ENCODE measurements at regions not wholly inside any gene's neighbourhood (a gene's known extent, or its start where the extent isn't known, plus 50 kb on each side); places are given as distances from the start of the nearest gene placed in this dataset.

GRCh38 chr12:113634982-113635381 is 163.3 kb upstream of the LHX5 start:
- Histone ChIP-seq H3K27me3 (peaks cover 3 to 49% (median 31%) of the 10 kb centered on the region in 3 donors), H3K4me3 (no peak overlapping the region), H3K36me3 (no peaks in the 10 kb centered on the region), H3K4me1 (no peaks in the 10 kb centered on the region), H3K9me3 (peaks cover 0 to 7% (median 2%) of the 10 kb centered on the region in 4 donors), H3K27ac (no peak overlapping the region)
- TF ChIP-seq EP300 (IDR thresholded peaks at IDR 0.05) (no peak), POLR2AphosphoS5 (IDR thresholded peaks at IDR 0.05) (no peak), CTCF (IDR thresholded peaks at IDR 0.05) (no peak), POLR2A (IDR thresholded peaks at IDR 0.05) (no peak)
- DNase-seq, result no peak
- intact Hi-C loops (cut with DNase I), result no loop called here
- 55 to 57% methylated on average over 8 of the region's 8 CpGs for WGBS, 2 donors

- H3K4me3 ChIP-seq, result no peak overlapping the region
- TF ChIP-seq POLR2AphosphoS5 (IDR thresholded peaks at IDR 0.05) (no peak), EP300 (IDR thresholded peaks at IDR 0.05) (no peak), CTCF (IDR thresholded peaks at IDR 0.05) (no peak), POLR2A (IDR thresholded peaks at IDR 0.05) (no peak)
- no peak for DNase-seq
- no peak overlapping the region for H3K27ac ChIP-seq
- peaks cover 0 to 7% (median 2%) of the 10 kb centered on the region in 4 donors for H3K9me3 ChIP-seq
- no peaks in the 10 kb centered on the region for H3K4me1 ChIP-seq
- H3K27me3 ChIP-seq, result peaks cover 3 to 47% (median 28%) of the 10 kb centered on the region in 3 donors
- H3K36me3 ChIP-seq, result no peaks in the 10 kb centered on the region
- intact Hi-C loops (cut with DNase I), result no loop called here
- 45 to 61% methylated on average over 6 of the region's 6 CpGs for WGBS, 2 donors
Measured at GRCh38 chr12:113634474-113634873, 162.8 kb upstream of the LHX5 start.

- no peaks in the 10 kb centered on the region for H3K4me1 ChIP-seq
- intact Hi-C loops (cut with DNase I), result no loop called here
- no peak overlapping the region for H3K4me3 ChIP-seq
- no peak for TF ChIP-seq CTCF (IDR thresholded peaks at IDR 0.05)
- TF ChIP-seq POLR2A (IDR thresholded peaks at IDR 0.05), result no peak
- no peak for TF ChIP-seq POLR2AphosphoS5 (IDR thresholded peaks at IDR 0.05)
- no peak for TF ChIP-seq EP300 (IDR thresholded peaks at IDR 0.05)
- peaks cover 3 to 40% (median 22%) of the 10 kb centered on the region in 3 donors for H3K27me3 ChIP-seq
- no peak for DNase-seq
- H3K27ac ChIP-seq, result no peak overlapping the region
- H3K36me3 ChIP-seq, result no peaks in the 10 kb centered on the region
- H3K9me3 ChIP-seq, result peaks cover 0 to 7% (median 3%) of the 10 kb centered on the region in 4 donors
Measured at GRCh38 chr12:113633678-113634332, 162.1 kb upstream of the LHX5 start.

GRCh38 chr12:113630625-113631024 is 159.0 kb upstream of the LHX5 start:
- Histone ChIP-seq H3K27ac (no peak overlapping the region), H3K9me3 (peaks cover 0 to 15% (median 5%) of the 10 kb centered on the region in 4 donors), H3K27me3 (peaks cover 0 to 19% (median 12%) of the 10 kb centered on the region in 3 donors), H3K36me3 (no peaks in the 10 kb centered on the region), H3K4me3 (no peak overlapping the region), H3K4me1 (no peaks in the 10 kb centered on the region)
- TF ChIP-seq POLR2A (IDR thresholded peaks at IDR 0.05) (no peak), CTCF (IDR thresholded peaks at IDR 0.05) (no peak), POLR2AphosphoS5 (IDR thresholded peaks at IDR 0.05) (no peak), EP300 (IDR thresholded peaks at IDR 0.05) (no peak)
- no peak for DNase-seq
- intact Hi-C loops (cut with DNase I), result no loop called here

- 87 to 89% methylated on average over 2 of the region's 2 CpGs for WGBS, 2 donors
- no peak for DNase-seq
- Histone ChIP-seq H3K36me3 (no peaks in the 10 kb centered on the region), H3K27me3 (peaks cover 0 to 5% (median 0%) of the 10 kb centered on the region in 3 donors), H3K4me1 (no peaks in the 10 kb centered on the region), H3K4me3 (no peak overlapping the region), H3K27ac (no peak overlapping the region), H3K9me3 (peaks cover 0 to 25% (median 6%) of the 10 kb centered on the region in 4 donors)
- intact Hi-C loops (cut with DNase I), result no loop called here
- TF ChIP-seq POLR2A (IDR thresholded peaks at IDR 0.05) (no peak), EP300 (IDR thresholded peaks at IDR 0.05) (no peak), POLR2AphosphoS5 (IDR thresholded peaks at IDR 0.05) (no peak), CTCF (IDR thresholded peaks at IDR 0.05) (no peak)
Measured at GRCh38 chr12:113625499-113625898, 153.8 kb upstream of the LHX5 start.

Data from sigmoid colon (tissue), 6 donors.